Breast epithelium (tissue), 3 donors: ENCODE measurements at regions not wholly inside any gene's neighbourhood (a gene's known extent, or its start where the extent isn't known, plus 50 kb on each side); places are given as distances from the start of the nearest gene placed in this dataset.

ENCODE experiments used
- CTCF ChIP-seq, 3 donors: fragments of 450-650 bp; IDR thresholded peaks; one replicate each; pipeline ENCODE4 v1.5.1; 2016 to 2017; ENCODE audit warnings: antibody characterized with exemption in 3 of 3, mild to moderate bottlenecking in 3 of 3, moderate library complexity in 3 of 3
- POLR2A ChIP-seq: fragments of 450-650 bp; IDR thresholded peaks from one replicate; pipeline ENCODE4 v1.6.1; 2016; ENCODE audit warnings: antibody characterized with exemption, mild to moderate bottlenecking, moderate library complexity
- POLR2AphosphoS5 ChIP-seq, 3 donors: sonication (generic); formaldehyde crosslinking; IDR thresholded peaks; one replicate each; pipeline ENCODE4 v1.6.1; 2017; ENCODE audit warnings: antibody characterized with exemption in 3 of 3

- TF ChIP-seq CTCF (IDR thresholded peaks at IDR 0.05) (no peak), POLR2A (no peak), POLR2AphosphoS5 (IDR thresholded peaks at IDR 0.05) (no peak)
These were observed 134.6 kb downstream of the SPATA19 start for GRCh38 chr11:133710681-133711240.
